Right lobe of liver (tissue), 4 donors: ENCODE measurements at regions not wholly inside any gene's neighbourhood (a gene's known extent, or its start where the extent isn't known, plus 50 kb on each side); places are given as distances from the start of the nearest gene placed in this dataset.

ENCODE experiments used
- POLR2A ChIP-seq: fragments of 450-650 bp; IDR thresholded peaks from one replicate; pipeline ENCODE4 v1.6.1; 2017; ENCODE audit warnings: antibody characterized with exemption, mild to moderate bottlenecking
- TF ChIP-seq, protein P1 (sequence below), 4 donors: fragments of 200-600 bp in 3 of 4; fragments of 450-650 bp in 1 of 4; IDR thresholded peaks; one replicate each; pipeline versions ENCODE4 v1.5.1 to v1.8.0; 2016 to 2022; ENCODE audit warnings: antibody characterized with exemption in 4 of 4, mild to moderate bottlenecking in 2 of 4
- donor health status: DM: no; HTN: no; CAD: no.
- donor health status: DM: no; HTN: no; CAD: no.
- donor health status: DM: no; HTN: yes; CAD: no.

DNA sequence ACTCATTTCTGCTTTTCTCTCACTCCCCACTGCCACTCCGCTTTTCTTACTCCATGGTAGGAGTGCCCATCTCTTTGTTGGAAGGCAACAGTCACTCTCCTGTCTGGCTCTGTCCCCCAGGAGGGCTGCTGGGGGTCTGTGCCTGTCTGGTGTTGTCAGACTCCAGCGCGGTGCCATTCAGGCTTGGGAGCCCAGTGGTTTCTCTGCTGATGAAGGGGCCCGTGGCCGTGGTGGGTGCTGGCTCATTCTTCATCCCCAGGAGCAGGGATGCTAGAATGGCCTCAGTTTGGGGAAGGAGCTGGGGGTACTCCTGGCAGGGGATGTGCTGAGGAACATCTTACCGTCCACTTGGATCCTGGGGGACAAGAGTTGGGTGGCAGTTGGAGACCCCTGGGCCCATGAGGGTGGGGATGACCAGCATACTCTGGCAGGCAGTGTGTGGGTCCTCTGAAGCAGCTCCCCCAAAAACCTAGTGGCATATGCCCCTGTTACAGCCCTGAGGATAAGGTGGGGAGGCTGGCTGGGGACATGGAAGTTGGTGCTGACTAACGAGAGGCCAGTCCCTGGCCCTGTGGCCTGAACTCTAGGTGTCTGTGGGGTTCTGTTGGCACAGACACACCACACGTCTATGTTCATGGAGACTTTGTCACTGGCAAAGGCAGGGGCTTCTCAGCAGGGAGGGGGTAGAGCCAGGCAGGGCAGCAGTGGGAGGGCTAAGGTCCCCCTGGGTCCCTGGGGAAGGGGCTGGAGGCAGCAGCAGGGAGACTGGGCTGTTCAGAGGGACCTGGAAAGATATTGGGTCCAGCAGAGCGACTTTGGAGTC, 102.8 kb upstream of the RET start:
- TF ChIP-seq, protein P1, sequence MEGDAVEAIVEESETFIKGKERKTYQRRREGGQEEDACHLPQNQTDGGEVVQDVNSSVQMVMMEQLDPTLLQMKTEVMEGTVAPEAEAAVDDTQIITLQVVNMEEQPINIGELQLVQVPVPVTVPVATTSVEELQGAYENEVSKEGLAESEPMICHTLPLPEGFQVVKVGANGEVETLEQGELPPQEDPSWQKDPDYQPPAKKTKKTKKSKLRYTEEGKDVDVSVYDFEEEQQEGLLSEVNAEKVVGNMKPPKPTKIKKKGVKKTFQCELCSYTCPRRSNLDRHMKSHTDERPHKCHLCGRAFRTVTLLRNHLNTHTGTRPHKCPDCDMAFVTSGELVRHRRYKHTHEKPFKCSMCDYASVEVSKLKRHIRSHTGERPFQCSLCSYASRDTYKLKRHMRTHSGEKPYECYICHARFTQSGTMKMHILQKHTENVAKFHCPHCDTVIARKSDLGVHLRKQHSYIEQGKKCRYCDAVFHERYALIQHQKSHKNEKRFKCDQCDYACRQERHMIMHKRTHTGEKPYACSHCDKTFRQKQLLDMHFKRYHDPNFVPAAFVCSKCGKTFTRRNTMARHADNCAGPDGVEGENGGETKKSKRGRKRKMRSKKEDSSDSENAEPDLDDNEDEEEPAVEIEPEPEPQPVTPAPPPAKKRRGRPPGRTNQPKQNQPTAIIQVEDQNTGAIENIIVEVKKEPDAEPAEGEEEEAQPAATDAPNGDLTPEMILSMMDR (IDR thresholded peaks at IDR 0.05) = no peak
- no peak for TF ChIP-seq POLR2A
